HG02943 (cell line): ENCODE measurements at regions not wholly inside any gene's neighbourhood (a gene's known extent, or its start where the extent isn't known, plus 50 kb on each side); places are given as distances from the start of the nearest gene placed in this dataset.
A peak's percentile ranks its signal among the peaks of the same experiment; 100 is the strongest.
"Not testable (repeated sequence)": the region's sequence is repeated elsewhere in the genome, so short reads cannot be mapped to it uniquely, and the experiment has no call there.

Experiments used
- ATAC-seq: cut with Tn5 transposase; IDR thresholded peaks from one replicate; pipeline ENCODE4 v1.9.1; 2021; ENCODE audit warnings: mild to moderate bottlenecking, low read depth, moderate library complexity; ENCODE audit not compliant: unreplicated experiment

GRCh38 chrX:101823236-101823635 lies 108.6 kb downstream of the ZMAT1 start:
- ATAC-seq = no peak

GRCh38 chrX:101817739-101818138 lies 114.1 kb downstream of the ZMAT1 start:
- ATAC-seq = not testable (repeated sequence)

- ATAC-seq = no peak
Measured at GRCh38 chrX:101813200-101813599, 118.6 kb downstream of the ZMAT1 start.

DNA sequence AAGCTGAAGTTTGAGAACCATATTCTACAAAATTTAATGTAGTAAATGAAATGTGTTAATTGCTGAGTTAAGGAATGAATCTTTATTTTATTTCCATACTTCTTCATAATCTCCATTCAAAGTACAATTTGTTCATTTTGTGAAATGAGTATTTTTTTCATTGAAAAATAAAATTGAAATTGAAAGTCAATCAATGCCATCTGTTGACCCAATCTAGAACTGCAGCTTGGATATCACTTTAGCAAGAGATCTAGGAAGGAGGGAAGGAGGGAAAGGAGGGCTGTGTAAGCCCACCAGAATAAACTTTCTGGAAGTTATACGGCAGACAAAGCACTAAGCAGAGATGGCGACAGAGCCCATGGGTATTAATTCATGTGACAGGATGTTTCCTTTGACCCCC lies 128.4 kb downstream of the ZMAT1 start:
- no peak for ATAC-seq

DNA sequence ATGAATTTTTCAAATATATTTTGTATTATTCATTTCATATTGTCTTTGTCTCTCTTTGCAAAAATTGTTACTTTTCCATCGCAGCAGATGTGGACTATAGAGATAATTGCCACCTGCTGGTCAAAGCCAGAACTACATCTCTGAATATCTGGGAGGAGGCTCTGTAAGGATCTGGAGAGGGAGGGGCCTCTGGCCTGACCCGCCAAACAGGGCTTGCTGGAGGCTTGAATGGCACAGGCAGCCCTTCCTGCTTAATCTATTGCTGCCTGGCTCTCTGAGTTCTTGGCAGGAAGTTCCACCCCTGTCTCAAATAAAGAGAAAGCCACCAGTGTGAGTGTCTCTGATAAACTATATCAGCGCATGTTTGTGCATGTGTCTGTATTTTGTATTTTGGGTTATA lies 132.4 kb downstream of the ZMAT1 start:
- peak; percentile 99 for ATAC-seq

GRCh38 chrX:101787934-101788333 lies 128.3 kb upstream of the ARMCX2 start:
- no peak for ATAC-seq

- no peak for ATAC-seq
Measured at GRCh38 chrX:101785142-101785541, 125.5 kb upstream of the ARMCX2 start.

DNA sequence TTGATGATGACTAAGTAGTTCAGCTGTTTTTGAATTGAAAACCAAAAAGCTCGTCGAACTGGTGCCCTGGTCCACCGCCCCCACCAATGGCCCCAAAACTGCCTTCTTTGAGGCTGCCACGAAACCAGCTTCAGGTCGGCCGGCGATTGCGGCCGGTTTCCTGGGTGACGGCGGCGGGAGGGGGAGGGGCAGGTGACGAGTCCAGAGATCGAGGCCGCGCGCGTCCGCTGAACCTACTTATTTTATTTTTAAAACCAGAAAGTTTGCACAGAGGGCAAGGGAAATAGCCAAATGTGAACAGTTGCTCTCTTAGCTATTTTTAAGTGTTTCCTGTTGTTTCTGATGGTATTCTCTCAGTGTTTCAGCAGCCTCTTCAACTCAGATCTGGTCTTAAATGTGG lies 120.8 kb upstream of the ARMCX2 start:
- ATAC-seq = not testable (repeated sequence)

GRCh38 chrX:101774340-101774739 lies 114.7 kb upstream of the ARMCX2 start:
- ATAC-seq = peak; percentile 96

DNA sequence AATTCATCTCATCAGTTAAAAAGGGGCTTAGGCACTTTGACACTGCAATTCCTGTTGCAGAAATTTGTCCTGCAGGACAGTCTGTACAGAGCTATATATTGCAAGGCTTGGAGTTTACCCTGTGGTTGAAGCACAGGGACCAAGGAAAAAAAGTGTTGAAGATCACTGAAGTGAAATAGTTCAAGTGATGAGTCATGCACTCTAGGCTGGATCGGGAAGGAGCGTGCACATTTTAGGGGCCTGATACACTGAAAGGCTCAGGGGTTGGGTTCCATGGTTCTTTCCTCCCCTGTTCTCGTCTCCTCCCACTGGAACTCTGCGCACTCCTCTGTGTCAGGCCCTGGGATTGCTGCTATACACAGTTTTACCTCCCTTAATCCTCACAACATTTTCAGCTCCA lies 104.9 kb upstream of the ARMCX2 start:
- no peak for ATAC-seq

DNA sequence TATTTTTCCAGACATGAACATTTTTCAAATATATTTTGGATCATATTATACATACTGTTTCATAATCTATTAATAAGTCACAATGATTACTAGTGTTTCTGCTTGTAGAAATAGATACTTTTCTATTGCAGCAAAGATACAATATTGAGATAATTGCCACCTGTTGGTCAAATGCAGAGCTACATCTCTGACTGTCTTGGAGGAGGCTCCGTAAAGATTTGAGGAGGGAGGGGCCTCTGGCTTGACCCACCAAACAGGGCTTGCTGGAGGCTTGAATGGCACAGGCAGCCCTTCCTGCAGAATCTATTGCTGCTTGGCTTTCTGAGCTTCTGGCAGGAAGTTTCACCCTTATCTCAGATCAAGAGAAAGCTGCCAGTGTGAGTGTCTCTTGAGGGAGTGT lies 99.3 kb upstream of the ARMCX2 start:
- ATAC-seq = no peak

DNA sequence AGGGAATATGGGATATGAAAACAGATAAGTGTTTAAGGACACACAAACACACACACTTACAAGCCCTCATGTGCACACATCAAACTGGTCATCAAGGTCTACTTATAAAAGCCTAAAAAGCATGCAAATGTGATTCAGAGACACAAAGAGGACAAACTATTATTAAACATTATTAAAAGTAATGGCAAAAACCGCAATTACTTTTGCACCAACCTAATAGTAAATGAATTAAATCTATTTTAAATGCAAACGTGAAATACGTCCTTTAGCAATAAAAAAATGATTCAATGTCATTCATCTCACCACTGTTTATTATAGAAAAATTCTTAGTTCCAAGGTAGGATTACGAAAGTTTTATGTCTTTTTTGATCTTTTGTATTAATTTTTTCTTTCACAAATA lies 91.1 kb upstream of the ARMCX2 start:
- no peak for ATAC-seq

- ATAC-seq = no peak
Measured at GRCh38 chrX:101749436-101749835, 89.8 kb upstream of the ARMCX2 start.

DNA sequence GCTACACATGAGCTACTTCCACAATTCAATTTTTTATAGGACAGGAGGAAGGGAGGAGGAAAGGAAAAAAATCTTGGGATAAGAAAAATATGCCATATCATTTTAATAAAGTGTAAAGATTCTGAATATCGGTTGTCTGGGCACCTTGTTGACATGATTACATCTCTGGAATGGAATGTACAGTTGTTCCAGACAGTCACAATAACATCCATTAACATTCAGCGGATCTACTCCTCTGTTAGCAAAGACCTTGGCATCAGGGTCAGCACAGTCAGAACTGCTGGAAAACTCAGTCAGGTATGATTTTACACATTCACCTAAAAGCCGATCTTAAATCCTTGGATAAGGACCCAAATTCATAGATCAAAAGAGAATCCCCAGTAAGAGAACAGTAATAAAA lies 85.4 kb upstream of the ARMCX2 start:
- ATAC-seq = no peak

DNA sequence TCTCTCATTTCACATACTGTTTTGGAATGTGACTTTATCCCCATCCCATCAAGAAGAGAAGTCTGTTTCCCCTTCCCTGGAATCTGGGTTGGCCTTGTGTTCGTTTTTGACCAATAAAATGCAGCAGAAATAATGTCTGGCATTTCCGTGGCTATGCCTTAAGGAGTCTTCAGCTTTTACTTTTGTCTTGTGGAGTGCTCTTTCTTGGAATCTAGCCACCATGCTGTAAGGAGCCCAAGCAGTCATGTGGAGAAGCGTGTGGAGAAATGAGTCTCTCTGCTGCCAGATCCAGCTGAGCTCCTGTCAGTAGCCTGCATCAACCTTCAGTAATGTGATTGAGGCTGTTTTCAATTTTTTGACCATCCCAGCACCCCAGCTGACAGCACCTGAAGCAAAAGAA lies 84.4 kb upstream of the ARMCX2 start:
- no peak for ATAC-seq

DNA sequence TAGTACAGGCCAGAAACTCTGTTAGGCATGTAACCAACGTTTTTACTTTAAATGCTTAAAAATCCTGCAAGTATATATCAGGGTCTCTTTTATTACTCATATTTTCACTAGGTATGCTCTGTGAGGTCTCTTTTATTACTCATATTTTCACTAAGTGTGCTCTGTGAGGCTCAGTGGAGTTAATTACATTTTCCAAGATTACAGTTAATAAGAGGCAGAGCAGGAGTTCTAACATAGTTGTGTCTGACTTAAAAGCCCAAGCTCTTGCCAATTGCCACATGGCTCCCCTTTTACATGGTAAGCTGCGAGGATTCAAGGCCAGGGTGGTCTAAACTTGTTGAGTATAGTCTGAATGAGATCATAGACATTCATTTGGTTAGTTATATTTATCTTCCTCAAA lies 81.0 kb upstream of the ARMCX2 start:
- no peak for ATAC-seq

DNA sequence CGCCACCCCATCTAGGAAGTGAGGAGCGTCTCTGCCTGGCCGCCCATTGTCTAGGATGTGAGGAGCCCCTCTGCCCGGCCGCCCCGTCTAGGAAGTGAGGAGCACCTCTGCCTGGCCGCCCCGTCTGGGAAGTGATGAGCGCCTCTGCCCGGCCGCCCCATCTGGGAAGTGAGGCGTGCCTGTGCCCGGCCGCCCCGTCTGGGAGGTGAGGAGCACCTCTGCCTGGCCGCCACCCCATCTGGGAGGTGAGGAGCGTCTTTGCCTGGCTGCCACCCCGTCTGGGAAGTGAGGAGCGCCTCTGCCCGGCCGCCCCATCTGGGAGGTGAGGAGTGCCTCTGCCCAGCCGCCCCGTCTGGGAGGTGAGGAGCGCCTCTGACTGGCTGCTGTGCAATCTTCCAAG lies 79.2 kb upstream of the ARMCX2 start:
- ATAC-seq = not testable (repeated sequence)

DNA sequence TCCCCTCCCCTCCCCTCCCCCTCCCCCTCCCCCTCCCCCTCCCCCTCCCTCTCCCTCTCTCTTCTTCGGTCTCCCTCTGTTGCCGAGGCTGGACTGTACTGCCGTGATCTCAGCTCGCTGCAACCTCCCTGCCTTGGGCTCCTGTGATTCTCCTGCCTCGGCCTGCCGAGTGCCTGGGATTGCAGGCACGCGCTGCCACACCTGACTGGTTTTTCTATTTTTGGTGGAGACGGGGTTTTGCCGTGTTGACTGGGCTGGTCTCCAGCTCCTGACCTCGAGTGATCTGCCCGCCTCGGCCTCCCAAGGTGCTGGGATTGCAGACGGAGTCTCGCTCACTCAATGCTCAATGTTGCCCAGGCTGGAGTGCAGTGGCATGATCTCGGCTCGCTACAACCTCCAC lies 78.8 kb upstream of the ARMCX2 start:
- not testable (repeated sequence) for ATAC-seq

- ATAC-seq = no peak
Measured at GRCh38 chrX:101736651-101737050, 77.0 kb upstream of the ARMCX2 start.

GRCh38 chrX:101732870-101733269 lies 73.2 kb upstream of the ARMCX2 start:
- no peak for ATAC-seq

DNA sequence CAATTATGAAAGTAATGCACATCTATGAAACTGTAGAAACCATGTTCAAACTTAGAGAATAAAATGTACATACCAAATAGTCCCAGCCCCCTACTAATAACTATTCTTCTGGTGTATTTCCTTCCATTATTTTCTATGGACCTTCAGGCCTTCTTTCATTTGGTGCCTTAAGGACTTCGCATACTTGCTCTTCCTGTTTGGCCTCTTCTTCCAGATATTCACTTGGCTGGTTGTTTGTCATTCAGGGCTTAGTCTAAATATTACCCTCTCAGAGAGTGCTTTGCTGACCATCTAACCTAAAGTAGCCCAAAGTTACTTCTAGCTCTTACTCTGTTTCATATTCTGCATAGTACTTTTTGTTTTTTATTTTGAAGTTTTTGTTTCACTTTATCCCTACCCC lies 70.3 kb upstream of the ARMCX2 start:
- ATAC-seq = no peak
